Pancreas (tissue), 10 donors: ENCODE measurements at regions not wholly inside any gene's neighbourhood (a gene's known extent, or its start where the extent isn't known, plus 50 kb on each side); places are given as distances from the start of the nearest gene placed in this dataset.

Source experiments
- ATAC-seq, 4 donors: fragments of 200-7000 bp; cut with Tn5 transposase; one replicate each; pipeline versions ENCODE4 v1.8.0 to v1.9.1; 2020; ENCODE audit warnings: mild to moderate bottlenecking in 4 of 4, moderate library complexity in 4 of 4
- DNase-seq, 6 donors: peaks; one replicate each; pipeline ENCODE4 v3.0.0-alpha.2; 2020
- FAIRE-seq: peaks from 2 replicates; lab custom pipeline; 2012; peaks lifted over from hg19 to GRCh38; lab: Jason Lieb, UNC
- H3K27ac ChIP-seq, 4 donors: fragments of 200-600 bp; sonication (generic); 1 replicate in 3 of 4; 2 replicates in 1 of 4; pipeline versions ENCODE4 v1.5.0 to v1.8.0; 2020
- H3K27me3 ChIP-seq, 4 donors: fragments of 200-600 bp; one replicate each; pipeline ENCODE4 v1.8.0; 2021
- H3K36me3 ChIP-seq, 3 donors: fragments of 200-600 bp; sonication (generic) in 1 of 3; one replicate each; pipeline versions ENCODE4 v1.5.0 to v1.8.0; 2020 to 2021
- H3K4me1 ChIP-seq, 3 donors: fragments of 200-600 bp; one replicate each; pipeline ENCODE4 v1.8.0; 2021
- H3K4me3 ChIP-seq, 4 donors: fragments of 200-600 bp; sonication (generic) in 2 of 4; one replicate each; pipeline versions ENCODE4 v1.5.0 to v1.8.0; 2020 to 2021
- H3K9me3 ChIP-seq, 4 donors: fragments of 200-600 bp; one replicate each; pipeline ENCODE4 v1.8.0; 2021
- CTCF ChIP-seq, 4 donors: fragments of 200-600 bp; sonication (generic) in 3 of 4; IDR thresholded peaks; one replicate each; pipeline versions ENCODE4 v1.5.0 to v1.8.0; 2021; ENCODE audit warnings: antibody characterized with exemption in 4 of 4
- WGBS, 2 donors: extraction: QIAGEN DNeasy Blood & Tissue Kit; methylation state at CpG; one replicate each; pipeline ENCODE4 v1.1.7; 2013; 5-methylcytosine and 5-hydroxymethylcytosine counted together
- intact Hi-C, 3 donors: fragments of 100-400 bp; cut with DNase I; formaldehyde crosslinking; loops; one replicate each; pipeline versions ENCODE4 v1.11.1 to v1.14.2; 2022
- donor health status: healthy with polysubstance abuse.
- donor health status: DM: no; HTN: no; CAD: no; lungs with moderate emphysema.
- donor health status: DM: no; HTN: no; CAD: no.
- donor health status: control.
- donor health status: control.
- donor health status: Bipolar disorder and iron deficiency.
- donor health status: DM: yes; HTN: yes; CAD: no.
- donor health status: DM: no; HTN: no; CAD: no.
- donor health status: DM: no; HTN: no; CAD: no.
- donor health status: DM: yes; HTN: yes; CAD: no.

GRCh38 chr4:59848457-59848856, 1351.7 kb upstream of the ADGRL3 start:
- Histone ChIP-seq H3K27ac (no peak overlapping the region), H3K27me3 (no peaks in the 10 kb centered on the region), H3K4me3 (no peak overlapping the region), H3K36me3 (no peaks in the 10 kb centered on the region), H3K4me1 (no peaks in the 10 kb centered on the region), H3K9me3 (no peaks in the 10 kb centered on the region)
- intact Hi-C loops, result no loop called here
- ATAC-seq (no peak), FAIRE-seq (no peak), DNase-seq (no peak)
- no peak for TF ChIP-seq CTCF (IDR thresholded peaks at IDR 0.05)
- 48 to 53% methylated on average over 2 of the region's 2 CpGs for WGBS, 2 donors

- Histone ChIP-seq H3K27ac (no peak overlapping the region), H3K27me3 (no peaks in the 10 kb centered on the region), H3K9me3 (no peaks in the 10 kb centered on the region), H3K4me1 (no peaks in the 10 kb centered on the region), H3K36me3 (no peaks in the 10 kb centered on the region), H3K4me3 (no peak overlapping the region)
- DNase-seq (peak in 3 of 6 donors; percentile 5 to 41 (median 33)), FAIRE-seq (no peak), ATAC-seq (no peak)
- TF ChIP-seq CTCF (IDR thresholded peaks at IDR 0.05), result no peak
- WGBS, 2 donors, result 71 to 81% methylated on average over 18 of the region's 18 CpGs
- intact Hi-C loops, result no loop called here
Observed at GRCh38 chr4:59855630-59856352, 1344.3 kb upstream of the ADGRL3 start.

DNA sequence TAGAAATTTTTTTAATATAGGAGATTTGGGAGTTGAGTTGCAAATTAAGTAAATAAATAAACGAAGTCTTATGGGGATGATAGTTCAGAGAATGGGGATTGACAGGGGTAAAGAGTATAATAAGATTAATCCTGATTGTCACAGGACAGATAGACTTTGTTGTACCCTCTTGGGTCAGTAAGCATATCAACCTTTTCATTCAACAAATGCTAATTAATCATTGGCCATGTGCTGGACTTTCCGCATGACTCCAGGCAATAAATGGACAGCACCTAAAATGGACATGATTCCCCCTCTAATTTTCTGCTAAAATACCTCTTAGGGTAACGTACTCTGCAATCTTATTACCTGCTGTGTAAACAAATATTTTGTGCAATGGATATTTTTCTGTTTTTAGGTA, 1331.1 kb upstream of the ADGRL3 start:
- no peak overlapping the region for H3K4me3 ChIP-seq
- WGBS, 2 donors, result 59 to 68% methylated on average over 3 of the region's 3 CpGs
- intact Hi-C loops, result no loop called here
- FAIRE-seq (no peak), DNase-seq (no peak), ATAC-seq (no peak)
- no peak overlapping the region for H3K27ac ChIP-seq
- no peaks in the 10 kb centered on the region for H3K9me3 ChIP-seq
- no peak for TF ChIP-seq CTCF (IDR thresholded peaks at IDR 0.05)
- H3K4me1 ChIP-seq, result no peaks in the 10 kb centered on the region
- H3K27me3 ChIP-seq, result no peaks in the 10 kb centered on the region
- H3K36me3 ChIP-seq, result no peaks in the 10 kb centered on the region

DNA sequence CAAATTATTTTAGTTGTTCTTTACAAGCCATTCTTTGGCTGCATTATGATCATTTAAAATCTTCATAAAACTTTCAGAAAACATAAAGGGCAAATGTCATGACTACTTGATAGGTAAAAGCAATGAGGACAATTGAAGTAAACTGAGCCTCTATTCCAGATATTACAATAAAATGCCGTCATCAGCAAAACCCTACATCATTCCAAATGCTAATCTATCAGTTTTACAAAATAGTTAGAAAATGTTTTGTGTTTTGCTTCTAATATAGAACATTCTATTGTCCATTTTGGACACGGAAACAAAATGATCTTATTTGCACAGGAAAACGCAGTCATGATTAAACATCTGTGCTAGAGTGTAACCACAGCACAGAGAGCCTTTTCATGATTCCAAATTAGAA, 1330.6 kb upstream of the ADGRL3 start:
- WGBS, 2 donors, result 52 to 55% methylated on average over 3 of the region's 3 CpGs
- intact Hi-C loops, result no loop called here
- no peaks in the 10 kb centered on the region for H3K4me1 ChIP-seq

More for the DNA sequence above, 1330.6 kb upstream of the ADGRL3 start:
- H3K4me3 ChIP-seq, result no peak overlapping the region
- H3K9me3 ChIP-seq, result no peaks in the 10 kb centered on the region
- FAIRE-seq, result no peak
- TF ChIP-seq CTCF (IDR thresholded peaks at IDR 0.05), result no peak
- DNase-seq, result no peak
- ATAC-seq, result no peak
- H3K27ac ChIP-seq, result no peak overlapping the region
- H3K27me3 ChIP-seq, result no peaks in the 10 kb centered on the region
- H3K36me3 ChIP-seq, result no peaks in the 10 kb centered on the region
